ENCODE measurements at regions not wholly inside any gene's neighbourhood (a gene's known extent, or its start where the extent isn't known, plus 50 kb on each side); places are given as distances from the start of the nearest gene placed in this dataset.

- no peak for TF ChIP-seq MYC (IDR thresholded peaks at IDR 0.05; ENCODE audit: low read depth, low read length)
- no peak for TF ChIP-seq CTCF (IDR thresholded peaks at IDR 0.05; ENCODE audit: low read depth, low read length)
Observed at GRCh38 chr15:38050529-38051448, 116.3 kb downstream of the TMCO5A start.

Data from NB4 (cell line).